WERI-Rb-1 (cell line): ENCODE measurements at regions not wholly inside any gene's neighbourhood (a gene's known extent, or its start where the extent isn't known, plus 50 kb on each side); places are given as distances from the start of the nearest gene placed in this dataset.

Source experiments
- DNase-seq: peaks from one replicate; pipeline ENCODE4 v3.0.0-alpha.2; 2020
- H3K27ac ChIP-seq: fragments of 250-450 bp; sonication (Bioruptor Pico); 2 replicates; pipeline ENCODE4 v1.5.1; 2020; ENCODE audit warnings: mild to moderate bottlenecking, moderate library complexity
- H3K27me3 ChIP-seq: fragments of 250-450 bp; sonication (Bioruptor Pico); 2 replicates; pipeline ENCODE4 v1.5.1; 2021; ENCODE audit warnings: mild to moderate bottlenecking, low read depth, moderate library complexity; ENCODE audit not compliant: insufficient read depth, severe bottlenecking
- H3K36me3 ChIP-seq: fragments of 250-450 bp; sonication (Bioruptor Pico); 2 replicates; pipeline ENCODE4 v1.5.1; 2020; ENCODE audit warnings: mild to moderate bottlenecking, moderate library complexity
- H3K4me3 ChIP-seq: 2 replicates; pipeline ENCODE4 v1.5.1; 2011; ENCODE audit warnings: low read depth, mild to moderate bottlenecking, control low read depth, low read length
- H3K9me3 ChIP-seq: fragments of 250-450 bp; sonication (Bioruptor Pico); 2 replicates; pipeline ENCODE4 v1.5.1; 2021; ENCODE audit warnings: mild to moderate bottlenecking, moderate library complexity; ENCODE audit not compliant: severe bottlenecking
- CTCF ChIP-seq: IDR thresholded peaks from 2 replicates; pipeline ENCODE4 v1.5.1; 2011; ENCODE audit warnings: low read depth, mild to moderate bottlenecking, control low read depth, inconsistent platforms, low read length

DNA sequence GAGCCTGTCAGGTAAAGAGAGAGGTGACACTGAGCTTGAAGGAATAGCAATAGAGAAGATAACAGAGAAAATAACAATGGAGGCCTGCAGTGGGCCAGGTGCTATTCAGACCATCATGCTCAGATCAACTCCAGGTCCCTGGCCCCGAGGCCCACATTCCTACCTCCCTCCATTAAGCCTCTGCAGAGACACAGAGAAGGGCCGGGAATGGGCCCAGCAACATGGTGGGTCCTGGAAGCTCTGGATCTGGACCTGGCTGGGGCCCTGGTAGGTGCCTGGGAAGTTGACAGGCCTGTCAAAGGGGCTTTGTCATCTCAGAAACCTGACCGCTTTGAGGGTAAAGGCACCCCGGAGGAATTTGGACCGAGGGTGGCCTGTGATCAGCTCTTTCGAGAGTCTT lies 159.7 kb upstream of the GLI2 start:
- no peak overlapping the region for H3K27ac ChIP-seq
- H3K9me3 ChIP-seq: no peaks in the 10 kb centered on the region
- H3K4me3 ChIP-seq: no peak overlapping the region
- no peaks in the 10 kb centered on the region for H3K36me3 ChIP-seq
- no peaks in the 10 kb centered on the region for H3K27me3 ChIP-seq
- no peak for TF ChIP-seq CTCF
- no peak for DNase-seq

DNA sequence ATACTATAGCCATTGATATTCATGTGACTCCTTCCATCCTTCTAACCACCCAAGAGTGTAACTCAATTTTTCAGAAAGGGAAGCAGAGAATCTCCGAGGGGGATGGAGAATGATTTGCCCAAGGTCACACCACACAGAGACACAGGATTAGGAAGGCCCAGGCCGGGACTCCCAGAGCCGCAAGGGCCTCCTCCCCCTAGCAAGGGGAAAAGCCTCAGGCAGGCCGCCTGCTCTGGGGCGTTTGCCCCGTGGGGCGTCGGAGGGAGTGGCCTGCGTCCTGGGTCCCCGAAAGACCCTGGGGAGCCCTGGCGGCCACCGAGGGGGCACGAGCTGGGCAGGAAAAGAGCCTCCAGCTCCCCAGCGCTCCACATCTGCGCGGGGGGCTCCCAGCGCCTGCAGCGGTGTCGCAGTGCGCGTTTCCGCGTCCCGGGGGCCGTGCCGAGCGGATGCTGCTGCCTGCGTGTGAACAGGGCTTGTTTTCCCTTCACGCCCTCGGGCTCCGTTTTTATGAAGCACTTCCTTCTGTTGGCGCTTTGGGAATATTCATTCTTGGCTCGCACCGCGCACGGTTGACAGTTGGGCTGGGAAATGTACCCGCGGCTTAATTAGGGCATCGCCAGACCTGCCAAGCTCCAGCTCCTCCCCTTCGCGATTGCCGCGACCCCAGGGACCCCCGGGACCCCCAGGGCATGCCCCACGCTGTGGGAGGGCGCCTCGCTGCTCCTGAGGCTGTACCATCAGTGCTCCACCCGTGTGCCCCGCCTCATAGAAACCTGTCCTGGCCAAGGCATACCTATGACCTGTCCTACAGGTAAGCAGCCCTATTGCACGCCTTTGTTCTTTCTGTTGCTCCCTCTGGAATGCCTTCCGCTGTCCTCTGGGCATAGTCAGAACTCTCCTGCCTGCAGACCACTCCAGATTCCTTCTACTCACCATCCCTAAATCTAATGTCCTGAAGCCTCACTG lies 158.9 kb upstream of the GLI2 start:
- Histone ChIP-seq H3K27me3 (no peaks in the 10 kb centered on the region), H3K27ac (no peak overlapping the region), H3K9me3 (no peaks in the 10 kb centered on the region), H3K36me3 (no peaks in the 10 kb centered on the region), H3K4me3 (no peak overlapping the region)
- DNase-seq: no peak
- TF ChIP-seq CTCF: no peak

DNA sequence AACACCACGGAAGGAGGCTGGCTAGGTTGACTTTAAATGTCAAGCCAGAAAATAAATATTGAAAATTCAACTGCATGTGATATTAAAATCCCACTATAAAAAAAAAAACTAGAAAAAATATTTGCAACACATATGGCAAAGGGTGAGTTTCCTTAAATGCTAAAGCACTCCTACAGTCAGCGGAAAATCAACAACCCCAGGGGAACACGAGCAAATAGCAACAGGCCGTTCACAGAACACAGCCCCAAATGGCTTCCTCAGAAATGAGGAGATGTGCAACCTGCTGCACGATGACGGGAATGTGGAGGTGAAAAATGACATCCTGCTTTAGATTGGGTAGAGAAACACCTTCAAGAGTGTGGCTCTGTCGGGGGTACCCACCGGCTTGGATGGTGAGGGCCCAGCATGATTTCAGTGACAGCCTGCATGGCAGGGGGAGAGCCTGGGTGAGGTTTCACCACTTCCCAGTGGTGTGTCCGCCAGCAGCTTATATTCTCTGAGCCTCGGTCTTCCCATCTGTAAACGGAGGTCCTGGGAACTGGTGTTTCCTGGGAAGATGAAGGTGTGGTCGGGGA lies 157.9 kb upstream of the GLI2 start:
- H3K27me3 ChIP-seq: no peaks in the 10 kb centered on the region
- no peak overlapping the region for H3K27ac ChIP-seq
- TF ChIP-seq CTCF: no peak
- DNase-seq: no peak
- peaks cover 4% of the 10 kb centered on the region for H3K9me3 ChIP-seq
- no peak overlapping the region for H3K4me3 ChIP-seq
- H3K36me3 ChIP-seq: no peaks in the 10 kb centered on the region

DNA sequence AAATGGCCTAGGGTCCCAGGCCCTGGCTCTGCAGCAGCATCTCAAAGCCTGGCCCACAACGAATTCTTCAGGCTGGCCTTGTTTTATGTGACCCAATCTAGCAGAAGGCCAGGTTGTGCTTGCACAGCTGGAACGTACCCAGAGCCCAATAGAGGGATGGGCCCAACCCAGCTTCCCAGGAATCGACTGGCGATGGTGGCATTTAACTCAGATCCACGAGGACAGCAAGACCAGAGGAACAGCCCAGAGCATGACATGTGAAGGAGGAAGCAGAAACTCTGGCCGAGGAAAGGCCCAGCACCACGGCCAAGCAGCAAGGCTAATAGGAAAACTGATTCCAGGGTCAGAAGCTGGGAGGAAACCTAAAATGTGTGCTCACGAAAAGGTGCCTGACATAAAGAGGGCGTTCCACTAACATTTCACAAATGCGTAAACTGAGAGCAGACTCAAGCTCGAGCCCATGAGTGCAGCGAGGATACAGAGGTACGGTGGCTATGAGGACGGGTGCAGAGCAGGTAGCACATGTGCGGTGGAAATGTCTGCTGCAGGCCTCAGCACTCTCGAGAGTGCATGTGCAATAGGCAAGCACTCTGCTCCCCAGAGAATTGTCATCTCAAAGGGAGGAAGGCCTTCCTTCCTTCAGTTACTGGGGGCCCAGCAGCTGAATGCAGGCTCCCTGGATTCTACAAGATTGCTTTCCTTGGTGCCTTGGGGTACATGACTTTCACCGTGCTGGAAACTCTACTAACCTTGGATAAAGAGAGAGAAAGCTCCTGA lies 156.9 kb upstream of the GLI2 start:
- no peak for TF ChIP-seq CTCF
- Histone ChIP-seq H3K9me3 (peaks cover 9% of the 10 kb centered on the region), H3K36me3 (no peaks in the 10 kb centered on the region), H3K27me3 (no peaks in the 10 kb centered on the region), H3K27ac (no peak overlapping the region), H3K4me3 (no peak overlapping the region)
- DNase-seq: no peak

DNA sequence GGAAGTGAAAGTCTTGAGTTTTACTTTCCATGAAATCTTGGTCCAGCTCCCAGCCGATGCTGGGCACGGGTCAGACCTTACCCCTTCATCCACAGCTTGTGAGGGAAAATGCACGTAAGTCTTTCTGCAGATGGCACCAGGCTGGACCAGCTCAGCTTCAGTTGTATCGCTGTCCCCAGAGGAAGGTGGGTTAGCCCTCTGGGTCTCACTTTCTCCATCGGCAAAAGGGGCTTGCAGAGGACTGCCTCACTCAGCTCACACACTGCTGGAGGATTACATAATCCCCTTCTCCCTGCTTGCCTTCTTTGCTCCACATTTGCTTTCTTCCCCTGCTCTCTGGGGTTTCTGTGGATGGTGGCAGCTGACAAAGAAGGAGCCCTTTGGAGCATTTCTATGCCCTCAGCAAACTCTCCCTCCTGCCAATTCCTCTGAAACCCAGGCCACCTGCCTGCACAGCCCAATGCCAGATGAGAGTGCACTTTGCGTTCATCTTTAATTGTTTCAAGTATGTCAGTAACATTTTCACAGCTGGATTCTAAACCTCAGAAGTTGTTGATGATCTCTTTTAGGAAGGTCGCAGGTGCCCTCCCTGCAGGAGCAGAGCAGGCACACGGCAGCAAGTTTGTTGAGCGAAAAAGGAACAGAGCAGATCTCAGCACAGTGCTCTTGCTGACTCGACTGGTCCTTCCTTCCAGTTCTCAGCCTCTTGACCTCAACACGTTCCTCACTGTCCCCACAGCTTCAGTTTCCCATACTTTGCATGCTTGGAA lies 155.6 kb upstream of the GLI2 start:
- Histone ChIP-seq H3K27me3 (no peaks in the 10 kb centered on the region), H3K4me3 (no peak overlapping the region), H3K27ac (no peak overlapping the region), H3K9me3 (peaks cover 9% of the 10 kb centered on the region), H3K36me3 (no peaks in the 10 kb centered on the region)
- no peak for DNase-seq
- no peak for TF ChIP-seq CTCF
